NOMO-1 (cell line): ENCODE measurements at regions not wholly inside any gene's neighbourhood (a gene's known extent, or its start where the extent isn't known, plus 50 kb on each side); places are given as distances from the start of the nearest gene placed in this dataset.
"Not testable (repeated sequence)": the region's sequence is repeated elsewhere in the genome, so short reads cannot be mapped to it uniquely, and the experiment has no call there.

Experiments used
- DNase-seq, 2 experiments: peaks; one replicate each; lab custom pipeline; 2025; ENCODE audit not compliant: unreplicated experiment in 2 of 2; lab: John Stamatoyannopoulos, UW

DNA sequence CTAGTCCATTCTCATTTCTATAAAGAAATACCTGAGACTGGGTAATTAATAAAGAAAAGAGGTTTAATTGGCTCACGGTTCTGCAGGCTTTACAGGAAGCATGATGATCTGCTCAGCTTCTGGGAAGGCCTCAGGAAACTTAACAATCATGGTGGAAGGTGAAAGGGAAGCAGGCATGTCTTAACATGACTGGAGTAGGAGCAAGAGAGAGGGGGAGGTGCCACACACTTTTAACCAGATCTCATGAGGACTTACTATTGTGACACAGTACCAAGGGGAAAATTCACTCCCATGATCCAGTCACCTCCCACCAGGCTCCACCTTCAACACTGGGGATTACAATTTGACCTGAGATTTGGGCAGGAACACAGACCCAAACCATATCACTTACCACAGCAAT is 310.1 kb downstream of the SH3GL2 start:
- DNase-seq: not testable (repeated sequence)

DNA sequence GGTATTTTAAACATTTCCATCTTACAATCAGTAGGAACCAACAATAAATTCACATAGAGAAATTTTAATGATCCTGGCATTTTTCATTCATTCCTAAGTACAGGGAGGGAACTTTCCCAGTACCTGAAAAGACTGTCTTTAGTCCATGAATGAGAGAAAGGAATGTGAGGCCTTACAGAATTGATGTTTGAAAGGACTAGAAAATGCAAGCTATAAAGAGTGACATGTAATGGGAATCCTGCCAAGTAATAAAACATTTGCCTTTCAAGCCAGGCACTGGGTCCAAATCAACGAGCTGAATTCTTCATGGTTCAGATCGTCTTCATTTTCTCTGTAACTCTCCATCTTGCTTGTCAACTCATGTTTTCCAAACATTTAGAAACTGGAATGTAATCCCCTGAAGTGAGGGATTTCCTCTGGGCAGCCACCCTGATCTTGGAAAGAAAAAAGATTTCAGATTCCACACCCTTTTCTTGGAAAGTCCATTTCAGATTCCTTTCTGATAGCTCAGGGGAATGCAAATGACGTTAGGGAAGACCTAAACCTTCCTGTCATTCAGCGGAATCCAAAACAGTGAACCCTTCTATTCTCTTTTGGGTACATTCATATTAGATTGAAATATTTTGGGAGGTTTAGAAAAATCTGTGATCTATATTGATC is 315.8 kb downstream of the SH3GL2 start:
- no peak for DNase-seq

DNA sequence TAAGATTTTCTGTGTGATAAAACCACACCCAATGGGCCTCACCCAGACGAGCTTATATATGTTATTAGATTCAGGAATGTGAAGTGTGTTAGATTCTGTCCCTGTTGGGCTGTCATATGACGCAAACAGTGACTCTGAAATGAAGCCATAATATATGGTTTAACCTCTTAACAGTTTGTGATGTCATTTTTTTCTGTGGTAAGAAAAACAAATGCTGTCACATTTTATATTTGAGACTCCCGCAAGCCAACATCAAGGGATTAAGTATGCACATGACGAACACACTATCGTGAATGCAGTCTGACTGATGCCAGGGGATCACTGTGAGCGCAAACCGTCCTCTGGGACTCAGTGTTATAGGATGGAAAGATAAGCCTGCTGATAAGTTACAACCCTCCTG is 321.7 kb downstream of the SH3GL2 start:
- no peak for DNase-seq

DNA sequence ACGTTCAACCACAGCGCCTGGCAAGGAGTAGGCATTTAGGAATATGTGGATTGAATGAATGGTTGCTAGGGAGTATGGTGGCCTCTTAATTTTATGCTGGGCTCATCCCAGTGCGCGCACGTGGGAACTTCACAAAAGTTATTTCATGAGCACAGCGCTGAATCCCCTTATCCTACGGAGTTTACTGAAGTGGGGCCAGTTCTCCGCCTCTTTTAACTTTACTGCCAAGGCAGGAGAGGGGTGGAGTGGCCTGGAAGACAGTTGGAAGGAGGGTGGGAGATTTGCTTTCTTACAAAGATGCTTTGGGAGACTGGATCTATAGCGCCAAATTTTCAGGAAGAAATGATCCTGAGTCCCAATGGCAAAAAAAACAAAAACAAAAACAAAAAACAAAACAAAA is 326.5 kb downstream of the SH3GL2 start:
- DNase-seq: no peak

DNA sequence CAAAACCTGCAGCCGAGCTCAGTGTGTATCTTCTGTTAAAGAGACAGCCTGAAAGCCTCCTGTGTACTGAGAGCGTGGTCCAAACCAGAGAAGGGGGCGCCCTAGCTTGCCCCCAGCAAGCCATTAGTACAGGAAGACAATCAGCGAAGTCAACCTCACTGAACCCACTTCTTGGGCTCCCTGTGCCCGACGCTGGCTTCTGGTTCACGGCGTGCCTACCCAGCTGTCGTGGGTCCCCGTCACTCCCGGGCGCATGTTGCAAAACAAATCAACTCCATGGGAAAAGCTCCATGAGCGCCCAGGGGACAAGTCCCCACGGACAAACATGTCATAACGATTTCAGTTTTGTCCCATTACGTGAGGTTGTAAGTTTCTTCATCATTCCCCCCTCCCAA is 326.9 kb downstream of the SH3GL2 start:
- DNase-seq: no peak

DNA sequence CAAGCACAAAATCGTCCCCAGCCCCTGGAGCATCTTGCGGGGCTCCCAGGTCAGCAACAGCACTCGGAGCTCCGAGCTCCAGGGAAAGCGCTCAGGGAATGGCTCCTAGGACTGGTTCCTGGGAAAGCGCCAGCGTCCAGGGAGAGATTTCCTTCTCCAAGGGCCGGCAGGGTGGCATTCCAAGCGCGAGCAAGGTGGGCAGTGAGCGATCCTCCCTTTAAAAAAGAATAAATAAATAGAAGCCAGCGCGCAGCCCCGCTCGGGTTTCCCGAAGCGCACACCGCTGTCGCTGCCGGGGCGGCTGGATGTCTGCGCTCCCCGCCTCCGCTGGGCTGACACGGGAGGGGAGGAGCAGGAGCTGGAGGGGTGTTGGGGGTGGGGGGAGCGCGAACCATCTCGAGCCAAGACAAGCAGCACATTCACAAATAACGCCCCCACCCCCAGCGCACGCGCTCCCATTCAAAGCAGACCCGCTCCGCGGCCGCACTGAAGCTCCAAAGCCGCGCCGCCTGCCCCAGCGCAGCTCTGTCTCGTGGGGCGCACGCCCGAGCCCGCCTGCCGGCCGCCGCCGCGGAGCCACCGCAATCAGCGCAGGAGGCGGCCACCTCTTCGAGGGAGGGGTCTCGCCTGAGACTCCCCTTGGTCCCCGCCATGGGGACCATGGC is 327.4 kb downstream of the SH3GL2 start:
- DNase-seq: no peak

DNA sequence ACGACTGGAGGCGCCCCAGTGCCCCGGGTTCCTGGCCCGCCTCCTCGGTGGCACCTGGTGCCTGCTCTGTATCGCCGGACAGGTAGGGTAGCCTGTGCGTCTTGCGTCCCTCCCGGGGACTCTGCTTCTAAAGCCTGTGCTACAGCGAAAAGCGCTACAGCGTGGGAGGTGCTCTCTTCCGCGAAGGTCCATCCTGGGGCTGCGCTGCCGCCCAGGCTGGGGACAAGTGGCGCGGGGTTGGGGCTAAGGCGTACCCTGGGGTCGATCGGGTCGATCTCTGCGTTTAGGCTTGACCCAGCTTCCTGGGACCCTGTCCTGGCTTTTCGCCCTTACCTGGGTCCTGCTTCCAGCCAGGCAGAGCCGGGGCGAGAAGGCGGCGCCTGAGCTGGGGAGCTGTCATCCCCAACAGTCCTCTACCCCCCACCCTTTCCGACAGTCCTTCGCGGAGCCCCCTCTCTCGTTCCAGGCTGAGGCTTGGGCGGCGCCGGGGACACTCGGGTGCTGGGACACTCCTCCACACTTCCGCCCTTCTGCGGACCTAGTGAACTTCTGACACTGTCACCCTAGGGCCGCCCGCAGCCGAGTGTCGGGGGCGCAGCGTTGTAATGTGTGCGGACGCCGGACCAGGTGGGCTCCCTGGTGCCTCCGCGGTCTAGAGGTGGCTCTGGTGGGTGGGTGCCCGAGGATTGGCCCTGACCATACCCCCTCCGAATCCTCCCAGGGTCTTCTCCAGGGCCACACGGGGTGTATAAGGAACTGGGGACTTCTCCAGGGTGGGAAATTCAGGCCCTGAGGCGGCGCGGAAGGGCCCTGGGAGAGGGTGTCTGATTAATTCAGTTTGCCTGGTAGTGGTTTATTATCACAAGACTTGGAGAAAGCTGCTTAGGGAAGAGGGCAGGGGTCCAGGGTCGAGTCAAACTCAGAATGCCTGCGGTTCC is 328.2 kb downstream of the SH3GL2 start:
- no peak for DNase-seq

DNA sequence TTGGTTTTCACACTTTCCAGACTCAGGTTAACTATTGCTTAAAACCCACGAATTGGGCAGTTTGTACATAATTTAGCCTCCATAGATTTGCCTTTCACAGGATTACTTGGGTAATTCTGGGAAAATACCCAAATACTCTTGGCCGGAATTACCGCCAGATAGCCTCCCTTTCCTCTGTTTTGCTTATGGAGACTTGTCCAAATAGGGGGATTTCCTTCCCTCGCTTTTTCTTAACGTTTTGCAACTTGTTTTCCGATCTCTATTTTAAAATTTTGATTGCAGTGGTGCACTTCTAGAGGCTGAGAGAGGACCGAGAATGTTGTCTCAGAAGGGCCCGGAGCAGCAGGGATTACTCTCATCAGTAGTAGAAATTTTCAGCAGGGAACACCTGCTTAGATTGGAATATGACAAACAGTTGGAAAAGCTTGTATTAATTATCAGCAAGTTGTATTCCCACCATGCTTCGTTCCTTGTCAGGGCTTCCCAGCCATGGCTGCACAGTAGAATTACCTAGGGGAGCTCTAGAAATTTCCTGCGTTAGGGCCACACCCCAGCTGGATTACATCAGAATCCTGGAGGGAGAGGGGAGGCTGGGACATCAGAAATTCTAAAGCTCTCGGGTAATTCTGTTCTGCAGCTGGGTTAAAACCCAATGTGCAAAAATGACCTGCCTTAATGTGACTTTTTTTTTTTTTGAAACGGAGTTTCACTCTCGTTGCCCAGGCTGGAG is 329.1 kb downstream of the SH3GL2 start:
- DNase-seq: no peak

DNA sequence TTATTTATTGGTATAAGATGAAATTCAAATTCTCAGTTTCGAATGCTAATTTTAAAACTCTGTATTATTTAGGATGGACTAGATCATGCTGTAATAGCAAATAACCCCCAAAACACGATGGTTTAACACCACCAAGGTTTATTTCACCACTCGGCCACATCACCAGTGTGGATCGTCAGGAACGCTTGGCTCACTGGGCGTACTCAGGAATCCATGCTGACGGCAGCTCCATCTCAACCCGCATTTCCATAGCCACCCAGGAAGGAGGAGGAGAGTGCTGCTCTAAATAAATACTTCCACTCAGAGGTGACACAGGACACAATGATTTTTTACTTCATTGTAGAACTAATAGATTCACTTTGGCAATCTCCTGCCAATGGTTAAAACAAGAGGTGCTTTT is 347.4 kb downstream of the SH3GL2 start:
- DNase-seq: no peak

DNA sequence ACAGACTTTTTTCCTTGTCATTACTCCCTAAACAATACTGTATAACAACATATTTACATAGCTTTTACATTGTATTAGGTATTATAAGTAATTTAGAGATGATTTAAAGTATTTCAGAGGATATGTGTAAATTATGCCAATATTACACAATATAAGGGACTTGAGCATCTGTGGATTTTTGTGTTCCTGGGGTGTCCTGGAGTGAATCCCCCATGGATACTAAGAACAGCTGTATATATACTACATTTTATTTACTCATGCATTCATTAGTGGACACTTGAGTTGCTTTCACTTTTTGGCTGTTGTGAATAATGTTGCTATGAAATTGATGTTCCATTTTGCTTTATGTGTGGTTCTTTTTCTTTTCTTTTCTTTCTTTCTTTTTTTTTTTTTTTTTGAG is 348.8 kb downstream of the SH3GL2 start:
- DNase-seq: no peak

DNA sequence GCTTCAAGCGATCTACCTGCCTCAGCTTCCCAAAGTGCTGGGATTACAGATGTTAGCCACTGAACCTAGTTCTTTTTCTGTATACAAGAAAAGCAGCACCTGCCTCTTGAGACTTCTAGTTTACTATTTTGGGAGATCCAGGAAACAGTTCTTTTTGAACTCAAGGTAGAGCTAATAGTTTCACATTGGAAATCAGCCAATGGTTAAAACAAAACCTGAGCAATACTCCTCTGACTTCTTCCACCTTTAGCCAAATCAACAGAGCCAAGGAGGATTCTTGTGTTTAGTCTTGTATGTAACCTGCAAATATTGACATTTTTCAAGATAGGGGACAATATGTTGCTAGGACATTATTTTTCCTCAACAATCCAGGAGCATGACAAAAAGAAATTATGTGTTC is 349.4 kb downstream of the SH3GL2 start:
- DNase-seq: no peak

DNA sequence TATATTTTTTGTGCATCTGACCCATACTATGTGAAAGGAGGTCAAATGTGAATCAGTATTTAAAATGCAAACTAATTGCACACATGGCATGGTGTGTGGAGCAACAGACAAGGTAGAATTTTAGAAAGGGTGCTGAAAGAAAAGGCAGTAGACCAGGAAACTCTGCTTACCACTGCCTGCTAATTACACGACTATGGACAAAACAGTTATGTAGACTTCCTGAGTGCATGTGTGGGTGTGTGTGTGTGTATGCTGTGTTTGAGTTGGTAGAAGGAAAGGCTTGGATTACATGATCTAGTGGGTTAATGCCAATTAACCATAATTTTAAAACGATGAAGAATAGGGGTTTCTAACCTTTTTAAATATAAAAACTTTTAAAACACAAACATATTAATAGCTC is 349.9 kb downstream of the SH3GL2 start:
- DNase-seq: no peak

DNA sequence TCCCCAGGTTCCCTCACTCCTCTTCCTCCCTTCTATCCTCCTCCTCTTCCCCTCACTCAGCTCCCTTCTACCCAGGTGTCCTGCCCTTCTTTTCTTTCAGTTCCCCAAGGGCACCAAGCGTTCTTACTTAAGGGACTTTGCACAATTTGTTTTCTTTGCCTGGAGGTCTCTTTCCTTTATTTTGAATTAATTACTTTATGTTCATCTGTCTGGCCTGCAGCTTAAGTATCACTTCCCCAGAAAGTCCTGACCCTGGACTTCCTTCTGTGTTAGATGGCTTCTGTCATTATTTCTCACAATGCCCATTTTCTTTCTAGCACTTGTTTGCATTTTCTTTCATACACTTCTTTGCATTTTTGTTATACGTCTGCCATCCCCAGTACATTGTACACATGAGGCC is 350.6 kb downstream of the SH3GL2 start:
- DNase-seq: no peak

DNA sequence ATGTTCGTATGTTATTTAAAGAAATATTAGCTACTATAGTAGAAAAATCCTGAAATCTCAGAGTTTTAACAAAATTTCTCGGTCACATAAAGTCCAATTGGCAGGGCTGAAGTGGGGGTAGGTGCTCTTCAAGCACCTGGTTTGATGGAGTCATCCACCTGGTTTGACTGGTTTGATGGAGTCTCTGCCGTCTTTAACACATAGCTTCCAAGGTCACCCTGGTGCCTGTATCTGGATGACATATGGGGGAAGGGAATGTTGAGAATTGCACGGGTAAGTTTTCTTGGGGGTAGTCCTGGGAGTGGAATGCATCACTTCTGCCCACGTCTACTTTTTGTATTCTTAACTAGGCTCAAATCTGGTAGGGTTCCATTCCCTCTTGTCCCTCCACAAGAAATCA is 351.2 kb downstream of the SH3GL2 start:
- DNase-seq: no peak

DNA sequence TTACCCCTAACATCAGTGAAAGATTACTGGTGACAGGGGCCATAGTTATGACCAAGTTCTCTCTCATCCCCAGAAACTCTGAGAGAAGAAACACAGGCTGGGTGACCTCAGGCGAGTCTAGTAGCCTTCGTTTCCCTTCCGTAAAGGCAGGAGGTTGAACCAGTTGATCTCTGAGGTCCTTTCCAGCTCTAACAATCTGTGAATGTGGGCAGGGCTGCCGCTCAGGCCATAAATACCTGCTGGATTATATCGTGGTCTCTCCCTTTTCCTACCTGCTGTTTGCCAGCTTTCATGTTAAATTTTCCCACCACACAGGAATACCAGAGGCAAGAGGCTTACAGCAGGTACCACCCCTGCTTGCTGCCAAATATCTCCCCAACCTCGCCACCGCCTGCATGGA is 357.5 kb downstream of the SH3GL2 start:
- no peak for DNase-seq

DNA sequence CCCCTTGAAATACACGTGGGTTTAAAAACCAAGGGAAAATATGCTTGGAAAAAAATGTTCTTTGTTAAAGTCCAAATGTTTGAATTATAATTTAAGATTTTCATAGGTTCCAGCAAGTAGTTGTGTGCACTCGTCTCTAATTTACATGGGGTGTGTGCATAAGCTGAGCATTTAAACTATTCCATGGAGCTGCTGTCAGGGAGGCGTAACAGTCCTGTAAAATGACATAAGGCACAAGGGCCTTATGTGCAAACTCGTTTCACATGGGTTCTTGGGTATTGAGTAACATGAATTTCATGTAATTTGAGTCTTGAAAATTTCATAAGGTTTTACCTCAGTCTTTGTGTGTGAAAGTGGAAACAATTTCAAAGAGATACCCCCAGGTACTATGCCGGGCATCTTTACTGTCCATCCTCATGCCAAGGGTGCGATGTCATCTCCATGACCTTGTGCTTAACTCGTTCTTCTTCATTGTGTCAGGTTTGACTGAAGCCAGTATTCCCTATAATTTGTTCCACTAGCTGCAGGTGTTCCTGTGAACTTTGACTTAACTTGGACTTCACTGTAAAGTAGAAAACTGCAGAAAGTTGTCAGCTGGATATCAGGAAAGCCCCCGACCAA is 359.3 kb downstream of the SH3GL2 start:
- DNase-seq: no peak

DNA sequence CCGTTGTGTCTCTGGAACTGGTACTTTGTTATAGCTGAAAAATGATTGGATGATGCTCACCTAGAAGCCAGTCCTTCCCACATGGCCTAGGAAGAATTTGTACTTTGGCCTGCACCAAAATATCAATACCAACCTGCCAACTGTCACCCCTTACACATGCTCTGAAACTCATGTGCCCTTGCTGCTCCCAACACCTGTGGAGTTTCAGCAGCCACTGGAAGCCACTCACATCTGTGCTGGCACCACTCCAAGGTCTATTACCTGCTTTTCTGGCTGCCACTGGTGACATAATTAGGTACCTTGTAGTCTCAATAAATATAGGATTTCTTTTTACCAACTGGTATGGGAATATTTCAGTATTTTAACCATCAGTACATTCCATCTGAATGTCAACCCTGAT is 363.6 kb downstream of the SH3GL2 start:
- no peak for DNase-seq

DNA sequence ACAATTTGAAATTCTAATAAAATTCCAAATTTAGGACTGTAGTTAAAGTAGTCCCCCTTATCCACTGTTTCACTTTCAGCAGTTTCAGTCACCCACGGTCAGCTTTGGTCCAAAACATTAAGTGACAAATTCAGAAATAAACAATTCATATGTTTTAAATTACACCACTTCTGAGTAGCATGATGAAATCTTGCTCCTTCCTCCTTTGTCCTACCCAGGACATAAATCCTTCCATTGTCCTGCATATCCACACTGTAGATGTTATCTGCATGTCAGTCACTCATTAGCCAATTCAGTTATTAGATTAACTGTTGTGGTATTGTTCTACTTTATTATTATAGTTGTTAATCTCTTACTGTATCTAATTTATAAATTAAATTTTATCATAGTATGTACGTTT is 376.5 kb downstream of the SH3GL2 start:
- no peak for DNase-seq

DNA sequence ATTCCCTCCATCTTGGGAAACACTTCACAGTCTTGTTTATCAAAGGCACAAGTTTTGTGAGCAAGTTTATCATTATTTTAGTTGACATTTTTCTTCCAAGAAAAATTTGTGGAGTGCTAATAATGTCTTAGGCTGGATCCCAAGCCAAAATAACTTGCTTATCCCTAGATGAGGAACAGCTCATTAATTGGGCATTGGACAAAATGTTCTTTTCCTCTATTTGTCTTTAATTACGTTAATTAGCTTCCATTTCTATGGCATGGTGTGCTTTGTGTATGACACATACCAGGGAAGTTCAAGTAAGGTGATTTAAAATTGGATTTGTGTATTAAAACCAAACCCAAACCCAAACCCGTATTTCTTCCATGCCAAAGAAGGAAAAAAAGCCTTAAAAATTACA is 379.5 kb downstream of the SH3GL2 start:
- DNase-seq: no peak

DNA sequence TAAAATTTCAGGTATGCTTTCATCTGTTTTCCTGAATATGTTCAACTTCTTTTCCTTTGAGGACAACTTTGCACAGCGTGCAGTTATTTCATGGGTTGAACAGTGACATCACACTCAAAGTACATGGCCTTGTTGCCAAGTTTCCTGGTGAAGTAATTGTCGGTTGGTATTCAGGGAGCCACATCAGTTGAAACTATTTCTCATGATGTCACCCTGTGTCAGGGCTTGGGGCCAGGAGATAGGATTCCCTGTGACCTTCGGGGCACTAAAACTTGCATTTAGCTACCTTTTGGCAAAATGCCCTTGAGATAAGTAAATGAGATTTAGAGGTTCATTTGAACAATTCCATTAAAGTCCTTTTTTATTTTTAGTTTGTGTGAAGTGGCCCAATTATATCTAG is 383.9 kb downstream of the SH3GL2 start:
- no peak for DNase-seq

DNA sequence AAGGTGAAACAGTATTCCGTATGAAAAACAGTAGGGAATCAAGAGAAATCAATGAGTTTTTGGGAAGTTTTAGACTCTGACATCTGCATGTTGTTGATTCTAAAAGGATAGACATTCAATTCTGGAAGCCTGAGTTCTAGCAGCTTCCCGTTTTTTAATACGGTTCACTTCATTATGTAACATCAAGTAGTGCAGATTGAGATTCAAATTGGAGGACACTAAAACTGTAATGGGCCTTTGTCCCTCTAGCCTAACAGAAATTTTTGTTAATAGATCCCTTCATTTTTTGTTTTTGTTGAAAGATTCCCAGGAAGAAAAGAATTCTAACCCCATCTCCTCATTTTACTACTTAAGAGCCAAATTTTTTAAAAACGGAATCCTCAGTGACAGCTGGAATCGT is 384.6 kb downstream of the SH3GL2 start:
- DNase-seq: no peak
